ENCODE measurements at regions not wholly inside any gene's neighbourhood (a gene's known extent, or its start where the extent isn't known, plus 50 kb on each side); places are given as distances from the start of the nearest gene placed in this dataset.
"Not testable (repeated sequence)": the region's sequence is repeated elsewhere in the genome, so short reads cannot be mapped to it uniquely, and the experiment has no call there.

DNA sequence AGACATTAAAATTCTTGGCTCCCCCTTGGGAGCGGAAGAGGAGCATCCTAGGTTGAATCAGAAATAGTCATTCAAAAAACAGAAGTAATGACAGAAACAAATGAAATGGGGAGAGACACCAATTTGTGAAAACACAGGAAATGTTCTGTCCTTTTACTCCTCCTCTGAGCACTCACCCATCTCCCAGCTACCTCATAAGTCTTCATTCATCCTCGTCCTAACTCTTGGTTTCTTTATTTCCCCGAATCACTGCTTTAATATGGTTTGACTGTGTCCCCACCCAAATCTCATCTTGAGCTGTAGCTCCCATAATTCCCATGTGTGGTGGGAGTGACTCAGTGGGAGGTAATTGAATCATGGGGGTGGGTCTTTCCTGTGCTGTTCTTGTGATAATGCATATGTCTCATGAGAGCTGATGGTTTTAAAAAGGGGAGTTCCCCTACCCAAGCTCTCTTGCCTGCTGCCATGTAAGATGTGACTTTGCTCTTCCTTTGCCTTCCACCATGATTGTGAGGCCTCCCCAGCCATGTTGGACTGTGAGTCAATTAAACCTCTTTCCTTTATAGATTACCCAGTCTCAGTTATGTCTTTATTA lies 579.7 kb upstream of the CBLB start:
- H3K36me3 Mint-ChIP-seq; H3K27ac Mint-ChIP-seq; ATAC-seq (ENCODE audit: low read depth in 2 of 2): not testable (repeated sequence)

GRCh38 chr3:106452096-106452495 lies 583.3 kb upstream of the CBLB start:
- H3K27ac Mint-ChIP-seq: peak overlapping the region in 1 of 3 donors; percentile 45
- no peak for DNase-seq
- peaks cover 0 to 12% (median 2%) of the 10 kb centered on the region in 7 donors for H3K9me3 Mint-ChIP-seq
- no peaks in the 10 kb centered on the region for H3K36me3 ChIP-seq (ENCODE audit: control insufficient read depth, insufficient read depth, low read length)
- no peak for ATAC-seq (ENCODE audit: low read depth in 2 of 2)
- no peaks in the 10 kb centered on the region for H3K4me1 ChIP-seq (ENCODE audit: control insufficient read depth, insufficient read depth, low read length, poor library complexity, severe bottlenecking)
- H3K9me3 ChIP-seq (ENCODE audit: control insufficient read depth in 2 of 2, low read length in 2 of 2): no peaks in the 10 kb centered on the region
- no peak overlapping the region for H3K27ac ChIP-seq (ENCODE audit: insufficient read depth, low read length, poor library complexity, severe bottlenecking)
- no peaks in the 10 kb centered on the region for H3K27me3 ChIP-seq (ENCODE audit: control insufficient read depth, insufficient read depth, low read length)
- H3K4me3 Mint-ChIP-seq: no peak overlapping the region
- H3K4me1 Mint-ChIP-seq: peaks cover 0 to under 1% (median 0%) of the 10 kb centered on the region in 4 donors
- no peaks in the 10 kb centered on the region for H3K36me3 Mint-ChIP-seq
- no peak overlapping the region for H3K4me3 ChIP-seq (ENCODE audit: low read depth, low read length)
- H3K27me3 Mint-ChIP-seq: peaks cover 5% of the 10 kb centered on the region

More for the DNA sequence above, 579.7 kb upstream of the CBLB start:
- not testable (repeated sequence) for H3K36me3 ChIP-seq (ENCODE audit: control insufficient read depth, insufficient read depth, low read length); H3K4me1 Mint-ChIP-seq; H3K9me3 ChIP-seq (ENCODE audit: control insufficient read depth in 2 of 2, low read length in 2 of 2); H3K4me3 ChIP-seq (ENCODE audit: low read depth, low read length); H3K27me3 Mint-ChIP-seq; DNase-seq; H3K27me3 ChIP-seq (ENCODE audit: control insufficient read depth, insufficient read depth, low read length); H3K4me1 ChIP-seq (ENCODE audit: control insufficient read depth, insufficient read depth, low read length, poor library complexity, severe bottlenecking); H3K4me3 Mint-ChIP-seq; H3K27ac ChIP-seq (ENCODE audit: insufficient read depth, low read length, poor library complexity, severe bottlenecking)
- H3K9me3 Mint-ChIP-seq: peaks cover 0 to 12% (median 2%) of the 10 kb centered on the region in 7 donors

DNA sequence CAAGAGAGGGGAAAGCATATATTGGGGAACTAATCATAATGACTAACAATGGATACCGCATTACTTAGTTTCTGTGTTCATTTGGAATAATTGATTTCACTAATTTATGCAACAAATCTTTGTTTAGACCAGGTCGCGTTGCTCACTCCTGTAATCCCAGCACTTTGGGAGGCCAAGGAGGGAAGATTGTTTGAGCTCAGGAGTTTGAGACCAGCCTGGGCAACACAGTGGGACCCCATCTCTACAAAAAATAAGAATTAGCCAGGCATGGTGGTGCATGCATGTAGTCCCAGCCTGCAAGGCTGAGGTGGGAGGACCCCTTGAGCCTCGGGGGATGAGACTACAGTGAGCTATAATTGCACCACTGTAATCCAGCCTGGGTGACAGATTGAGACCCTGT lies 585.7 kb upstream of the CBLB start:
- Mint-ChIP-seq H3K9me3 (peaks cover 0 to 2% (median 0%) of the 10 kb centered on the region in 7 donors), H3K4me3 (no peak overlapping the region), H3K27ac (peak overlapping the region in 1 of 3 donors; percentile 23), H3K4me1 (peaks cover 0 to 11% (median 0%) of the 10 kb centered on the region in 4 donors), H3K27me3 (peaks cover 5% of the 10 kb centered on the region), H3K36me3 (no peaks in the 10 kb centered on the region)
- Histone ChIP-seq H3K36me3 (ENCODE audit: control insufficient read depth, insufficient read depth, low read length) (no peaks in the 10 kb centered on the region), H3K4me1 (ENCODE audit: control insufficient read depth, insufficient read depth, low read length, poor library complexity, severe bottlenecking) (no peaks in the 10 kb centered on the region), H3K27me3 (ENCODE audit: control insufficient read depth, insufficient read depth, low read length) (no peaks in the 10 kb centered on the region), H3K9me3 (ENCODE audit: control insufficient read depth in 2 of 2, low read length in 2 of 2) (no peaks in the 10 kb centered on the region), H3K27ac (ENCODE audit: insufficient read depth, low read length, poor library complexity, severe bottlenecking) (no peak overlapping the region), H3K4me3 (ENCODE audit: low read depth, low read length) (no peak overlapping the region)
- no peak for DNase-seq
- no peak for ATAC-seq (ENCODE audit: low read depth in 2 of 2)

DNA sequence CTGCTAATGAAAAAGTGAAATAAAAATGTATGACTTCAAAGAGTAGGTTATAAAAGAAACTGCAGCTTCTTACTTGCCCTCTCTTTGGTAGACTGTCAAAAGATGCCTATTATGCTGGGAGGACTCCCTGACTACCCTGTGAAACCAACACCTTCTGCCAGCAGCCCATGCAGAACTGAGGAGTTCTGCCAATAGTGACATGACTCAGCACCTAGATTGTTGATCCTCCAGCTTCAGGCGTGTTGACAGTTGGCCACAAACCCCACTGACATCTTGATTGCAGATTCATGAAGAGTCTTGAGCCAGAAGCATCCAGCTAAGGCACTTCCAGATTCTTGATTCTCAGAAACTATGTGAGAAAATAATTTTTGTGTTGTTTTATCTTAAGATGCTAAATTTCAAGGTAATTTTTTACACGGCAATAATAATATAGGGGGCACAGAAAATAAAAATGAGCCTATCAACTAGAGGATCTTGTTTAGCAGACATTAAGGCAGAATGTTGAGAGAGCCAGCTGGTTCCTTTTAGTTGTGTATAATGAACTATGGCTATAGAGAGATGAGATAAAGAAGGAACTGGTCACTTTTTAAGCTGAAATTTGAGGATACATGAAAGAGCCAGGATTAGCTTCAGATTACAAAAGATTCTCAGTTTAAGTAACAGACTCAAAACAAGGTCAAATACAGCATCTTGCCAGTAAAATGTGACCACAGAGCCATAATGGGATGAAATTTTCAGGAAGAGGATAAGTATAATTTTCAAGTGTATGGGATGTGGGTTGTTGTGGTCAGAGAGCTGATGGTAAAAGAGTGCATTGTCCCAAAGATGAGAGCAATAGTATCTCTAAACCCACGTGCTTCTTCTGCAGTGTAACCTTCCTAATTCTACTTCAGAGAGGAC lies 588.7 kb upstream of the CBLB start:
- peaks cover 5% of the 10 kb centered on the region for H3K27me3 Mint-ChIP-seq
- Histone ChIP-seq H3K27ac (ENCODE audit: insufficient read depth, low read length, poor library complexity, severe bottlenecking) (no peak overlapping the region), H3K9me3 (ENCODE audit: control insufficient read depth in 2 of 2, low read length in 2 of 2) (no peaks in the 10 kb centered on the region), H3K27me3 (ENCODE audit: control insufficient read depth, insufficient read depth, low read length) (no peaks in the 10 kb centered on the region), H3K4me1 (ENCODE audit: control insufficient read depth, insufficient read depth, low read length, poor library complexity, severe bottlenecking) (no peaks in the 10 kb centered on the region), H3K36me3 (ENCODE audit: control insufficient read depth, insufficient read depth, low read length) (no peaks in the 10 kb centered on the region), H3K4me3 (ENCODE audit: low read depth, low read length) (no peak overlapping the region)
- peak in 1 of 3 donors; percentile 27 for DNase-seq
- no peaks in the 10 kb centered on the region for H3K36me3 Mint-ChIP-seq
- peaks cover 0 to 11% (median 0%) of the 10 kb centered on the region in 4 donors for H3K4me1 Mint-ChIP-seq
- H3K4me3 Mint-ChIP-seq: no peak overlapping the region
- no peak overlapping the region for H3K27ac Mint-ChIP-seq
- no peak for ATAC-seq (ENCODE audit: low read depth in 2 of 2)
- peaks cover 0 to 5% (median 0%) of the 10 kb centered on the region in 7 donors for H3K9me3 Mint-ChIP-seq

DNA sequence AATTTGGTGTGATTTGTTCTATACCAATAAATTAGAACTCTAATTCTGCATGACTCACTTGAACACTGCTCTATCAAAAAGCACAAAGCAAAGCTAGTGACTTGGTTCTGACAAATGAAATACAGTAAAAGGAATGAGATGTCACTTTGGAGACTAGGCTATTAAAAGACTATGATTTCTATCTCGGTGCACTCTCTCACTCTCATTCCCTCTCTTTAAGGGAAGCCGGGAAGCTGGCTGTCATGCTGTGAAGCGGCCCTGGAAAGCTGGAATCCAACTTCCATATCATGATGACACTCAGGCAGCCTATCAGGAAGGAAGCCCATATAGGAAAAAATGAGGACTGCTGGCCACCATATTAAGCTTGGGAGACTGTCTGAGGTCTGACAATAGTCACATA lies 590.1 kb upstream of the CBLB start:
- Histone ChIP-seq H3K4me3 (ENCODE audit: low read depth, low read length) (no peak overlapping the region), H3K4me1 (ENCODE audit: control insufficient read depth, insufficient read depth, low read length, poor library complexity, severe bottlenecking) (no peaks in the 10 kb centered on the region), H3K9me3 (ENCODE audit: control insufficient read depth in 2 of 2, low read length in 2 of 2) (no peaks in the 10 kb centered on the region), H3K27me3 (ENCODE audit: control insufficient read depth, insufficient read depth, low read length) (no peaks in the 10 kb centered on the region), H3K36me3 (ENCODE audit: control insufficient read depth, insufficient read depth, low read length) (no peaks in the 10 kb centered on the region), H3K27ac (ENCODE audit: insufficient read depth, low read length, poor library complexity, severe bottlenecking) (no peak overlapping the region)
- Mint-ChIP-seq H3K27ac (no peak overlapping the region), H3K4me1 (peaks cover 0 to 11% (median 0%) of the 10 kb centered on the region in 4 donors), H3K4me3 (no peak overlapping the region), H3K36me3 (no peaks in the 10 kb centered on the region), H3K9me3 (peaks cover 0 to 6% (median 0%) of the 10 kb centered on the region in 7 donors), H3K27me3 (peaks cover 5% of the 10 kb centered on the region)
- DNase-seq: no peak
- no peak for ATAC-seq (ENCODE audit: low read depth in 2 of 2)

- Histone ChIP-seq H3K36me3 (ENCODE audit: control insufficient read depth, insufficient read depth, low read length) (no peaks in the 10 kb centered on the region), H3K4me1 (ENCODE audit: control insufficient read depth, insufficient read depth, low read length, poor library complexity, severe bottlenecking) (no peaks in the 10 kb centered on the region), H3K27ac (ENCODE audit: insufficient read depth, low read length, poor library complexity, severe bottlenecking) (no peak overlapping the region), H3K4me3 (ENCODE audit: low read depth, low read length) (no peak overlapping the region), H3K9me3 (ENCODE audit: control insufficient read depth in 2 of 2, low read length in 2 of 2) (no peaks in the 10 kb centered on the region), H3K27me3 (ENCODE audit: control insufficient read depth, insufficient read depth, low read length) (no peaks in the 10 kb centered on the region)
- Mint-ChIP-seq H3K27ac (no peak overlapping the region), H3K27me3 (no peaks in the 10 kb centered on the region), H3K4me3 (no peak overlapping the region), H3K4me1 (peaks cover 0 to 6% (median 0%) of the 10 kb centered on the region in 4 donors), H3K36me3 (peaks cover 3% of the 10 kb centered on the region), H3K9me3 (peaks cover 1 to 10% (median 2%) of the 10 kb centered on the region in 7 donors)
- DNase-seq (no peak), ATAC-seq (ENCODE audit: low read depth in 2 of 2) (no peak)
Observed at GRCh38 chr3:106466881-106467280, 598.1 kb upstream of the CBLB start.

DNA sequence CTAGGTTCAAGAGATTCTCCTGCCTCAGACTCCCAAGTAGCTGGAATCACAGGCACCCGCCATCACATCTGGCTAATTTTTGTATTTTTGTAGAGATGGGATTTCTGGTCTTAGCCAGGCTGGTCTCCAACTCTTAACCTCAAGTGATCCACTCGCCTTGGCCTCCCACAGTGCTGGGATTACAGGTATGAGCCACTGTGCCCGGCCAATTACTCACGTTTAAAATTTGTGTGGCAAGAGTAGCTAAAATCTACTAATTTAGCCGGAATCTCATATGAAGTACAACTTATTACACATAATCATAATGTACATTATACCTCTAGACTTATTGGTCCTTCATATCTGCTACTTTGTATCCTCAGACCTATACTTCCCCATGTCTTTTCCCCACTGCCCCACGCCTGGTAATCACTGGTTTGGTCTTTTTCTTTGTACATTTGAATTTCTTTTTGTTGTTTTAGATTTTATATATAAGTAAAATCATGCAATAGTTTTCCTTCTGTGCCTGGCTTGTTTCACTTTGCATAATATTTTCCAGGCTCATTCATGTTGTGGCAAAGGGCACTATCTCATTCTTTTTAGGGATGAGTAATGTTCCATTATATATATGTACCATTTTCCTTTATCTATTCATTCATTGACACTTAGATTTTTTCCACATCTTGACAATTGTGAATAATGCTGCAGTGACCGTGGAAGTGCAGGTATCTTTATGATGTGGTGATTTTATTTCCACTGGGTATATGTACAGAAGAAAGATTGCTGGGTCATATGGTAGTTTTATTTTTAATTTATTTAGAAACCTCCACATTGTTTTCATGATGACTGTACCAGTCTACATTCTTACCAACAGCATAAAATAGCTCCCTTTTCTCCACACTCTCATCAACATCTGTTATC lies 605.0 kb upstream of the CBLB start:
- H3K27me3 ChIP-seq (ENCODE audit: control insufficient read depth, insufficient read depth, low read length): no peaks in the 10 kb centered on the region
- Mint-ChIP-seq H3K9me3 (peaks cover 0 to 17% (median 3%) of the 10 kb centered on the region in 7 donors), H3K27ac (no peak overlapping the region), H3K36me3 (peaks cover 3% of the 10 kb centered on the region), H3K4me3 (no peak overlapping the region), H3K4me1 (peaks cover 0 to 6% (median 0%) of the 10 kb centered on the region in 4 donors), H3K27me3 (no peaks in the 10 kb centered on the region)
- H3K4me3 ChIP-seq (ENCODE audit: low read depth, low read length): no peak overlapping the region
- H3K9me3 ChIP-seq (ENCODE audit: control insufficient read depth in 2 of 2, low read length in 2 of 2): no peaks in the 10 kb centered on the region
- DNase-seq: no peak
- H3K4me1 ChIP-seq (ENCODE audit: control insufficient read depth, insufficient read depth, low read length, poor library complexity, severe bottlenecking): no peaks in the 10 kb centered on the region
- no peaks in the 10 kb centered on the region for H3K36me3 ChIP-seq (ENCODE audit: control insufficient read depth, insufficient read depth, low read length)
- no peak overlapping the region for H3K27ac ChIP-seq (ENCODE audit: insufficient read depth, low read length, poor library complexity, severe bottlenecking)
- no peak for ATAC-seq (ENCODE audit: low read depth in 2 of 2)
